SK-N-SH treated with all-trans-retinoic acid at 6 μM for 48 hours (cell line): ENCODE measurements at regions not wholly inside any gene's neighbourhood (a gene's known extent, or its start where the extent isn't known, plus 50 kb on each side); places are given as distances from the start of the nearest gene placed in this dataset.

Experiments used
- ATAC-seq: fragments of 200-7000 bp; cut with Tn5 transposase; 3 replicates; pipeline ENCODE4 v1.9.1; 2020; ENCODE audit warnings: mild to moderate bottlenecking, moderate library complexity
- ARNTL ChIP-seq: fragments of 450-650 bp; formaldehyde crosslinking; IDR thresholded peaks from 2 replicates; pipeline ENCODE4 v1.5.0; 2020; ENCODE audit warnings: low read depth, mild to moderate bottlenecking, moderate library complexity, borderline replicate concordance
- CREB5 ChIP-seq: fragments of 250-450 bp; sonication (Bioruptor Pico); IDR thresholded peaks from 2 replicates; pipeline ENCODE4 v1.5.1; 2020; ENCODE audit warnings: low read depth, mild to moderate bottlenecking, moderate library complexity
- CSDC2 ChIP-seq: fragments of 250-450 bp; sonication (Bioruptor Pico); IDR thresholded peaks from 2 replicates; pipeline ENCODE4 v1.5.0; 2020; ENCODE audit warnings: mild to moderate bottlenecking, moderate library complexity
- GLIS3 ChIP-seq: fragments of 250-450 bp; sonication (Bioruptor Pico); IDR thresholded peaks from 2 replicates; pipeline ENCODE4 v1.5.0; 2020; ENCODE audit warnings: mild to moderate bottlenecking, moderate library complexity
- ISL1 ChIP-seq: fragments of 250-450 bp; sonication (Bioruptor Pico); IDR thresholded peaks from 2 replicates; pipeline ENCODE4 v2.1.2; 2022; ENCODE audit warnings: mild to moderate bottlenecking, moderate library complexity
- OSR1 ChIP-seq: fragments of 250-450 bp; sonication (Bioruptor Pico); IDR thresholded peaks from 2 replicates; pipeline ENCODE4 v1.8.0; 2022; ENCODE audit warnings: moderate library complexity, mild to moderate bottlenecking, inconsistent platforms
- PATZ1 ChIP-seq: fragments of 250-450 bp; sonication (Bioruptor Pico); IDR thresholded peaks from 2 replicates; pipeline ENCODE4 v1.8.0; 2020; ENCODE audit warnings: mild to moderate bottlenecking, moderate library complexity, borderline replicate concordance
- POU6F1 ChIP-seq: fragments of 250-450 bp; sonication (Bioruptor Pico); IDR thresholded peaks from 2 replicates; pipeline ENCODE4 v1.8.0; 2021; ENCODE audit warnings: low read depth, mild to moderate bottlenecking, moderate library complexity, borderline replicate concordance
- PPARA ChIP-seq: fragments of 250-450 bp; sonication (Bioruptor Pico); IDR thresholded peaks from 2 replicates; pipeline ENCODE4 v1.5.0; 2020; ENCODE audit warnings: mild to moderate bottlenecking, borderline replicate concordance
- RARB ChIP-seq: fragments of 250-450 bp; sonication (Bioruptor Pico); IDR thresholded peaks from 2 replicates; pipeline ENCODE4 v1.8.0; 2021; ENCODE audit warnings: mild to moderate bottlenecking, moderate library complexity
- TCF4 ChIP-seq: fragments of 250-450 bp; sonication (Bioruptor Pico); IDR thresholded peaks from 2 replicates; pipeline ENCODE4 v1.8.0; 2021; ENCODE audit warnings: mild to moderate bottlenecking, moderate library complexity, borderline replicate concordance
- TOX ChIP-seq: fragments of 250-450 bp; sonication (Bioruptor Pico); IDR thresholded peaks from 2 replicates; pipeline ENCODE4 v1.8.0; 2021; ENCODE audit warnings: mild to moderate bottlenecking, moderate library complexity, borderline replicate concordance
- TSHZ2 ChIP-seq: fragments of 250-450 bp; sonication (Bioruptor Pico); IDR thresholded peaks from 2 replicates; pipeline ENCODE4 v1.5.0; 2020; ENCODE audit warnings: mild to moderate bottlenecking, moderate library complexity
- ZC3H10 ChIP-seq: fragments of 250-450 bp; sonication (Bioruptor Pico); IDR thresholded peaks from 2 replicates; pipeline ENCODE4 v1.5.1; 2021; ENCODE audit warnings: mild to moderate bottlenecking, moderate library complexity
- ZFP3 ChIP-seq: fragments of 250-450 bp; sonication (Bioruptor Pico); IDR thresholded peaks from 2 replicates; pipeline ENCODE4 v1.5.0; 2020; ENCODE audit warnings: mild to moderate bottlenecking, moderate library complexity
- ZNF565 ChIP-seq: fragments of 450-650 bp; formaldehyde crosslinking; conservative IDR thresholded peaks from 2 replicates; pipeline ENCODE4 v1.5.0; 2020; ENCODE audit warnings: low read depth, mild to moderate bottlenecking, moderate library complexity
- ZNF70 ChIP-seq: fragments of 450-650 bp; formaldehyde crosslinking; IDR thresholded peaks from 2 replicates; pipeline ENCODE4 v1.5.0; 2020; ENCODE audit warnings: mild to moderate bottlenecking, moderate library complexity
- ZNF8 ChIP-seq: fragments of 450-650 bp; formaldehyde crosslinking; IDR thresholded peaks from 2 replicates; pipeline ENCODE4 v1.5.0; 2020; ENCODE audit warnings: mild to moderate bottlenecking, moderate library complexity

GRCh38 chr10:128896116-128896795, 570.8 kb upstream of the MGMT start (continued):
- no peak for TF ChIP-seq PATZ1 (CRISPR knock-in tag)

- TF ChIP-seq ZNF70 (CRISPR knock-in tag), result no peak
- TF ChIP-seq TSHZ2 (CRISPR knock-in tag), result no peak
- TF ChIP-seq ISL1 (CRISPR knock-in tag), result no peak
- no peak for TF ChIP-seq CREB5 (CRISPR knock-in tag)
- TF ChIP-seq CSDC2, result no peak
- no peak for TF ChIP-seq ZNF8 (CRISPR knock-in tag)
- TF ChIP-seq PPARA (CRISPR knock-in tag), result no peak
- no peak for TF ChIP-seq RARB (CRISPR knock-in tag)
- TF ChIP-seq OSR1 (CRISPR knock-in tag), result no peak
- TF ChIP-seq TCF4 (CRISPR knock-in tag), result no peak
- TF ChIP-seq GLIS3 (CRISPR knock-in tag), result no peak
- TF ChIP-seq ZC3H10 (CRISPR knock-in tag), result no peak
- TF ChIP-seq TOX (CRISPR knock-in tag), result no peak
- no peak for TF ChIP-seq POU6F1 (CRISPR knock-in tag)
- ATAC-seq, result no peak
Observed at GRCh38 chr10:128896963-128897362, 570.1 kb upstream of the MGMT start.

GRCh38 chr10:128897401-128898129, 569.5 kb upstream of the MGMT start:
- TF ChIP-seq TOX (CRISPR knock-in tag), result no peak
- TF ChIP-seq ZNF565 (CRISPR knock-in tag), result no peak
- no peak for TF ChIP-seq ZC3H10 (CRISPR knock-in tag)
- no peak for TF ChIP-seq ARNTL
- ATAC-seq, result no peak

- TF ChIP-seq CSDC2, result no peak
- TF ChIP-seq CREB5 (CRISPR knock-in tag), result no peak
- TF ChIP-seq ZFP3 (CRISPR knock-in tag), result no peak
- no peak for TF ChIP-seq TOX (CRISPR knock-in tag)
- ATAC-seq, result no peak
Observed at GRCh38 chr10:128898133-128898915, 568.7 kb upstream of the MGMT start.
